HL-60 (cell line): ENCODE measurements at regions not wholly inside any gene's neighbourhood (a gene's known extent, or its start where the extent isn't known, plus 50 kb on each side); places are given as distances from the start of the nearest gene placed in this dataset.

Experiments used
- CTCF ChIP-seq: IDR thresholded peaks from one replicate; pipeline ENCODE4 v1.5.1; 2011; ENCODE audit warnings: low read length, control low read depth, inconsistent platforms; ENCODE audit not compliant: insufficient read depth
- GABPA ChIP-seq: IDR thresholded peaks from 2 replicates; pipeline ENCODE4 v1.6.1; 2012; ENCODE audit warnings: low read depth
- POLR2AphosphoS5 ChIP-seq: IDR thresholded peaks from 2 replicates; pipeline ENCODE4 v1.6.1; 2012; ENCODE audit warnings: low read depth
- REST ChIP-seq: IDR thresholded peaks from 2 replicates; pipeline ENCODE4 v1.6.1; 2012; ENCODE audit warnings: low read depth; ENCODE audit not compliant: insufficient replicate concordance

GRCh38 chr1:230591678-230592077, 50.6 kb upstream of the COG2 start:
- TF ChIP-seq CTCF (no peak), GABPA (no peak), POLR2AphosphoS5 (no peak), REST (no peak)
